ENCODE measurements at regions not wholly inside any gene's neighbourhood (a gene's known extent, or its start where the extent isn't known, plus 50 kb on each side); places are given as distances from the start of the nearest gene placed in this dataset.
"Not testable (repeated sequence)": the region's sequence is repeated elsewhere in the genome, so short reads cannot be mapped to it uniquely, and the experiment has no call there.

DNA sequence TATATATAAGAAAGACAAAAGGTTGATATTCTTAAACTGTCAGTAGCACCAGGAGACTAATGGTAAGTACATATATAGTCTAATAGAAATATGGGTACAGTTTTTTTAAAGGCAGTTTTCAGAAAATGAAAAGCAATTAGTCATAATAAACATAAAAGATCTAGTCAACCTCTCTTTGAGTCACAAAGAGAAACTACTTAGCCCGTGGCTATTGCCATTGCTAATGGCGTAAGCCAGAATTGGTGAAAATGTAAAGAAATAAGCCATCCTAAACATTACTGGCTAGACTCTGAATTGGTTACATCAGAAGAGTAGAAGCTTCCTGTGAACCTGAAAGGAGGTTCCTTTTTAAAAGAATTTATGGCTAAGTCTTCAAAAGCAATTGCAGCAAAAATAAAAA is 668.7 kb upstream of the CPEB2 start:
- no peak for DNase-seq

DNA sequence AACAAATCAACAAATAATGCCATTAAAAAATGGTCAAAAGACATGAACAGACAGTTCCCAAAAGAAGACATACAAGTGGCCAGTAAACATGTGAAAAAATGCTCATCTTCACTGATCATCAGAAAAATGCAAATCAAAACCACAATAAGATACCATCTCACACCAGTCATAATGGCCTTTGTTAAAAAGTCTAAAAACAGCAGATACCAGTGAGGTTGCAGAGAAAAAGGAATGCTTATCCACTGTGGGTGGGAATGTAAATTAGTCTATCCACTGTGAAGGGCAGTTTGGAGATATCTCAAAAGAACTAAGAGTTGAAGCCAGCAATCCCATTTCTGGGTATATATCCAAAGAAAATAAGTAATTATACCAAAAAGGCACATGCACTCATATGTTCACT is 668.1 kb upstream of the CPEB2 start:
- DNase-seq: no peak

DNA sequence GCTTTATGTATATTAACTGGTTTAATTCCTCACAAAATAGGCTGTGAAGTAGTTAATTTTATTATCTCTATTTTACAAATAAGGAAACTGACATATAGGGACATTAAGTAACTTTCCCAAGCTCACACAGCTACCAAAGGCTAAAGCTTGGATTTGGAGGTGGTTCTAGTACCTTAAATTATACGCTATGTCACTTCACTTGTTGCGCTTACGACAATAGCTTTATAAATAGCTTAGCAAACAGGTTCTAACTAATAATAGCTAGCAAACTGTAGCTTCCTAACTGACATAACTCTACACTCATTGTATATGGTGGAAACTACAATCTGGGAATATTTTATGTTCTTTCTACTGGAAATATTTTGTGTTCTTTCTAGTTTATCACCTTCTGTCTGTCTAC is 666.4 kb upstream of the CPEB2 start:
- no peak for DNase-seq

DNA sequence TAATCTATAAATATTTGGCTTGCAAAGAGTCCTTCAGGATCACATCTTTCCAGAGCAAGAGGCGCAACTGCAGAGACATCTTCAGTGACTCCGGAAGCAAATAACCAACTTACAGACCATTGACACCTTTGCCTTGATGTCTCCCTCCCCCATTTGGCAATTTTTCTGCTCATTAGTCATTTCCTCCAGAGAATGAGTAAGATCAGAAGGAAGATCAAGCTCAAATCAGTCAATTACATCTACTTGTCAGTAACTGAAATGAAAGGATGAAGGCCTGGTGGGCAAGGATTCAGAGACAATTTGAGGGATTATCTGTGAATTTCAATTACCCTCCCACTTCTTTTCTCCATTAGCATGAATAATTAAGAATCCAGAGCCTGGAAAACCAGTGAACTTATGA is 665.6 kb upstream of the CPEB2 start:
- DNase-seq: no peak

DNA sequence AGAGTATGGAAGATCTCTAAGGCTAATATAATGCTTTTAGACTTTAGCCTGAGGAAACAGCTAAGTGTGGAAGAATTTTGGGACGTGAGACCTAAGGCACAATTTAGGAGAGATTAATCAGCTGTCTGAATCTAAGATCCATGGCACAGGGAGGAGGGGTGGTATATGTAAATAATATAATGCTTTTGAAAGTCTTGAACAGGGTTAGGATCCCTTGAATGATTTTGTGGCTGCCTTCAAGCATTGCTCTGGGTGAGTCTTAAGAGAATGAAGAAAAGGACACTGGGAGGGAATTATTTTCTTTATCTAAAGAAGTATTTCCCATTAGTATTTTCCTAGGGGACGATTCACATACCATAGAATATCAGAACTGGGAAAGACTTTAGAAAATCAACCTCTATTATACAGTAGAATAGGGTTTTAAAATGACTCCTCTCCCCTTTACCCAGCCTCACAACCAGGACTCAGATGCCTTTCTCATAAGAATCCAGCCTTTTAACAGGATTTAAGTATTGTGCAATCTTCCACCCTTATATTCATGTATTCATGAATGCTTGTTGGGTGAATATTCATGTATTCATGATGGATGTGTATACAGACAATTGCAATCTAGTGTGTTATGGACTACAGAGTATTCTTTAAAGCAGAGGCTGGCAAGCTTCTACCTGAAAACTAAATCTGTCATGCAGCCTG is 664.2 kb upstream of the CPEB2 start:
- no peak for DNase-seq

DNA sequence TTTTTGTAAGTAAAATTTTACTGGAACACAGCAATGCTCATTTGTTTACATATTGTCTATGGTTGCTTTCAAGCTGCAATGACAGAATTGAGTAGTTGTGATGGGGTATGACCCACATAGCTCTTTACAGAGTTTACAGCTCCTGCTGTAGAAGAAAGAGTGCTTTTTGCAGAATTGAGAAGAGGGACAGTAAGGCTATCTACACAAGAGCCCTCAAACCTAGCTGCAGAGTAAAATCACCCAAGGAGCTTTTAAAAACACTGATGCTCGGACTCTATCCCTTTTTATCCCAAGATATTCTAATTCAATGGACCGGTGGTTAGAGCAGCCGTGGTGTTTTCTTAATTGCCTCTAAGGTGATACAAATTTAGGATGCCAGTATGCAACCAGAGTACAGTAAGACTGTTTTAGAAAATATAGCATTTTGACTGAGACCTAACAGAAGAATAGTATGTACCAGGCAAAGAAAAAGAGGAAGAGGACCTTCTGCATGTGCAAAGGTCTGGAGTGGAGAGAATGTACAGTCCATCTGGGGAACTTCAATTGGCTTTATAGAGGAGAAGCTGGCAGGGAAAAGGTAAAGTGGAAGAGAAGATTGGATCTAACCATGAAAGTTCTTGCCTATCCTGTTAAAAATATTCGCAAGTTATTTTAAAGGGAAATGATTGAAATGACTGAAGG is 663.6 kb upstream of the CPEB2 start:
- peak in 3 of 4 experiments; percentile 10 to 43 (median 25) for DNase-seq

DNA sequence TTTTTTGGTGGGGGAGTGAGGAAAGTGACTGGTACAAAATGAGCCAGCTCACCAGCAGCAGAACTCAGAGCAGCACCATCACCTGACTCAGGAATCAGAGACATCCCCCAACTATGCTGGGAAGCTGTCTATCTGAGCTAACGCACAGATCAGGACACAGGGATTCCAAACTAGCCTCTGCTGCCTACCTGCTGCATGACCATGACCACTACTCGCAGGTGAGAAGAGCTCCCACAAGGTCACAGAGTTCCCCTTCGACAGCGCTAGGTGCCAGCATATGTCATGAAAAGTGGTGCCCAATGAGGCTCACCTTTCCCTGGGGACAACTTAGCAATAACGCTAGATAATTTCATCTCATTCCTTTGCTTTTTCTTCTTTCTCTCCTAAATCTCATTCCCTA is 662.6 kb upstream of the CPEB2 start:
- DNase-seq: no peak

DNA sequence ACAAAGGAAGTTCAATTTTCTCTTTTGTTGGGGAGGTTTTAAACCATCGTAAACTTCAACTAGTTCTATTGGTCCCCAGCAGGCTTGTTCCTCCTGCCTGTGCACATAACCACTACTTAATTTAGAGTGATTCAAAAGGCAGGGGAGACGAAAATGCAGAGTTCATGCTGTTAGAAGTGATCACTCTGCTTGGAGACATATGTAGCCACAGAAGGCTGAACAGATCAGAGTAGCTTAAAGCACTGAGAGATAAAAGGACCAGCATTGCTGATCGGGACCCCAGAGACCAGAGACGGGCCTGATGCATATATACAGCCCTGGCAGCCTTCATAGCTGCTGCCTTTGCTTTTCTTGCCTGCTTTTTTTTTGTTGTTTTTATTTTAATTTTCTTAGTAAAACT is 662.0 kb upstream of the CPEB2 start:
- peak in 2 of 4 experiments; percentile 9 to 20 for DNase-seq

DNA sequence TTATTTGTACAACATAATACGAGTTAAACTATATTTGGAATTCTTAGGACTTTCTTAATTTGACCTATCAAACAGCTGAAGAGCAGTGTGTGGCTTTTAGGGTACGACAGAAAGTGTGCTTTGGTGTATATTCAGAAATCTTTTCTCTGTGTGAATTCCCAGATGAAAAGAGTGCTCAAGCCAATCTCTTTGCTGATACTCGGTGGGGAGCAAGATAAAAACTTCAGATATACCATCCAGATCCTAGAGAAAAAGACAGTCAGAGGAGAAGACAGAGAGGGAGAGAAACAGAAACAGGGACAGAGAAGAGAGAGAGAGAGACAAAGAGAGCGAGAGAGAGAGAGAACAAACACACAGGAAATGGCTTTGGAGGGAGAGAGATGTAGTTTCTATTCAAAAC is 658.3 kb upstream of the CPEB2 start:
- no peak for DNase-seq

DNA sequence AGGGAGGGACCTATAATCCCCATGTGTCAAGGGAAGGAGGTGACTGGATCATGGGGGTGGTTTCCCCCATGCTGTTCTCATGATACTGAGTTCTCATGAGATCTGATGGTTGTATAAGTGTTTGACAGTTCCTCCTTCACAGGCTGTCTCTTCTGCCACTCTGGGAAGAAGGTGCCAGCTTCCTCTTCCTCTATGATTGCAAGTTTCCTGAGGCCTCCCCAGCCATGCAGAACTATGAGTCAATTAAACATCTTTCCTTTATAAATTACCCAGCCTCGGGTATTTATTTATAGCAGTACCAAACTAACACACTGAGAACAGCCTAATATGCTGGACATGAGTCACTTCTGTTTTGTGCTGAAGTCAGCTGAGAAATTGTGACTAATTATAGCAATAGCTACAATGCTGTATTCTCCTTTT is 656.9 kb upstream of the CPEB2 start:
- DNase-seq: peak; percentile 72 to 91 (median 80)

DNA sequence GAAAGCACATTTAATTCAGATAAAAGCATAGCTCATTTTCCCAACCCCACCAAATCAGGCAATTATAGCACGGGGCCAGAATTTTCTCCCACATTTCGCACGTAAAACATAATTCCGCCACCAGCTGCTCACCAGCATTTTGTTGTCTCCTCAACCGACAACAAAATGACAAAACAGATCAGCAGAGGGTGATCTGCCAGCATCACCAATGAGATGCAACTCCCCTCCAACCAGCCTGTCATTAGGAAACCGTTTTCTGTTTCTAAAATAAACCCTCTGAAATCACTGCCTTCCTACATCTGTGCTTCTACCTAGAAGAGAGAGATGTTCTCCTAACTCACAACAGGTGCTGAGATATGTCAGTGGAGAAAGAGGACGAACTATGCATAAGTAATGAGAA is 654.8 kb upstream of the CPEB2 start:
- no peak for DNase-seq

DNA sequence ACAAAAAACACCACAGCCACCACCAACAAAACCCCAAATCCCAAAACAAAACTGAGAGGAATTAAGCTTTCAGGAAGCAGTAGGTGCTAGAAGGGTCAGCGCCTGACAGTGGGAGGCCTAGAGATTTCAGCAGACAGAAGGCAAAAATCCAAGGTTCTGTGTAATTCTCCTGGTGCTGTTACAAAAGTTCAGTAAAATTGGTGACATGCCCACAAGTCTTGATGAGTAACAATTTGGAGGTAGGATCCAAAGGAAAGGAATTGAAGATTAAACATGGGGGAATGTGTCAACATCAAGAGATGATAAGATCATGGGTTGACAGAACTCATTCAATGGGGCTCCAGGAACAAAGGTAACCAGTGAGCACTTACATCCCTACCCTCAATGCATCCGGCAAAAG is 653.8 kb upstream of the CPEB2 start:
- peak in 3 of 4 experiments; percentile 17 to 26 (median 18) for DNase-seq

DNA sequence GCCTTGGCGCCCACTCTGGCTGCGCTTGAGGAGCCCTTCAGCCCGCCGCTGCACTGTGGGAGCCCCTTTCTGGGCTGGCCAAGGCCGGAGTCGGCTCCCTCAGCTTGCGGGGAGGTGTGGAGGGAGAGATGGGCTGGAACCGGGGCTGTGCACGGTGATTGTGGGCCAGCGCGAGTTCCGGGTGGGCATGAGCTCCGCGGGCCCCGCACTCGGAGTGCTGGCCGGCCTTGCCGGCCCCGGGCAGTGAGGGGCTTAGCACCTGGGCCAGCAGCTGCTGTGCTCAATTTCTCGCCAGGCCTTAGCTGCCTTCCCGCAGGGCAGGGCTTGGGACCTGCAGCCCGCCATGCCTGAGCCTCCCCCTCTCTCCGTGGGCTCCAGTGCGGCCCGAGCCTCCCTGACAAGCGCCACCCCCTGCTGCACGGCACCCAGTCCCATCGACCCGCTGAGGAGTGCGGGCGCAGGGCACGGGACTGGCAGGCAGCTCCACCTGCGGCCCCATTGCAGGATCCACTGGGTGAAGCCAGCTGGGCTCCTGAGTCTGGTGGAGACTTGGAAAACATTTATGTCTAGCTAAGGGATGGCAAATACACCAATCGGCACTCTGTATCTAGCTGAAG is 643.6 kb upstream of the CPEB2 start:
- not testable (repeated sequence) for DNase-seq

DNA sequence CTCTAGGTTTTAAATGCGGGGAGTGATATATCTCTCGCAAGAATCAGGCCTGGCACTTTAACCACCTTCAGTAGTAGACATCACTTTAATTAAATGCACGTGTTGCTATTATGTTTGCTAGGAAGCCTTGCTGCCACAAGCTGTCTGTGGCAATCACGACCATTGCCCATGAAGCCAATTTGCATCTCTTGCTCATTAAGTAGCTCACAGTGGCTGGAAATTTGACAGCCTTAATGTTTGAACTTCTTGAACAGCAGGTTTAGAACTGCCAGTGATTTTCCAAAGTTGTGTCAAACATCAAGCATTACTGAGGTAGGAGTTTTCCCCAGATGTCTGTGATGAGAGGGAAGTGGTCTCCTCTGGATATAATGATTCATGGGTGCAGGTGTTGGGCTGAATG is 642.3 kb upstream of the CPEB2 start:
- no peak for DNase-seq

DNA sequence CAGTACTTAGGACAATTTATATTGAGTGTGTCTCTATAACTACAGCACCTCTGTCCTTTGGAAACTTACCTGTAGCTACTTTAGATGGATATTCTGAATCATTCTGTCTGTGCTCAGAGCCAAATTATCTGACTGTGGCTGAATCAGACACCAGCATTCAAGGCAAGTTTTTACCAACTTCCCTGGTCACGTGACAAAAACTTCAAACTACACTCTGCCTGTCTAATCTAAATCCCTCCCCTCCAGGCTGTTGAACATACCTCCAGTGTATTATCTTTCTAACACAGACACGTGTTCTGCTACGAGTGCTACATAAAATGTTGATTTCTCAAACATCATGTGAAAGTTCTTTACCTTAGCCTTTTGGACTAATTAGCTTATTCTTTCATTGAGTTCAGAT is 641.2 kb upstream of the CPEB2 start:
- no peak for DNase-seq

DNA sequence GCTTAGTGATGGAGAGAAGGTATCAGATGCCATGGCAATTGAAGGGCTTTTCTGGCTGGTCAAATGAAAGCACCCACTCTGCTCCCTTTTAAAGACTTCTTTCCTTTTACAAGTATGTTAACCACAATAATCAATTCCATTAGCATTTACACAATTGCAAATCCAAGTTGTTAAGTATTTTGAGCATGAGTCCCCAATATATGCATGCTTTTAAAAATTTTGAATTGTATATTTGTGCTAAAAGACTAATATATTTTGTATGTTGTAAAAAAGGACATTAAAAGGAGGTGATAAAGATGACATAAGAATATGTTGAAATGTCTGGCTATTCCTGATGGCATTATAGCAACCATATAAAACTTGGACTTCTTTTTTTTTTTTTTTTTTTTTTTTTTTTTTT is 639.9 kb upstream of the CPEB2 start:
- DNase-seq: no peak

DNA sequence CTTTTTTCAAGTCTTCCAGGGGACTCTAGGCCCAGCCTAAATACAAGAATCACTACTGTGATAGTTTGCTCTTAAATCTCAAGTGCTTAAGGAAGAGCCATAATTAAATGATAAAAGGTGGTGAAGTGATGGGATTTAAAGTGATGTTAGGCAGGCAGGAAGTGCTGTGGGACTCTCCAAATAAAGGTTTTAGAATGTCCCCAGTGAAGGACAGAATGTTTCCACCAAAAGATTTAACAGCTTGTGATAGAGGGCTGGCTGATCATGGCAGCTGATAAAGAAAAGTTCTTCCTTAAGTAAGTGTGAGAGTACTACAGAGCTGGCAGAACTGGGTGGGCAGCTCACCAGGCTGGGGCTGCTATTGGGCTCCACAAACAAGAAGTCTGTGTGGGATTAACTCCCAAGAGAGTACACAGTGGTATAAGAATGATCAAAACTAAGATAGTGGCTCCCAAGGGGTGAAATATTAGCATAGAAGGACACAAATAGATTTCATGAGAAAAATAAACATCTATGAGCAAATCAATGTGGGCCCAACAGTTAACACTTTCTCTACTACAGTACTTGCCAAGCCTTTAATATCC is 637.2 kb upstream of the CPEB2 start:
- DNase-seq: no peak

DNA sequence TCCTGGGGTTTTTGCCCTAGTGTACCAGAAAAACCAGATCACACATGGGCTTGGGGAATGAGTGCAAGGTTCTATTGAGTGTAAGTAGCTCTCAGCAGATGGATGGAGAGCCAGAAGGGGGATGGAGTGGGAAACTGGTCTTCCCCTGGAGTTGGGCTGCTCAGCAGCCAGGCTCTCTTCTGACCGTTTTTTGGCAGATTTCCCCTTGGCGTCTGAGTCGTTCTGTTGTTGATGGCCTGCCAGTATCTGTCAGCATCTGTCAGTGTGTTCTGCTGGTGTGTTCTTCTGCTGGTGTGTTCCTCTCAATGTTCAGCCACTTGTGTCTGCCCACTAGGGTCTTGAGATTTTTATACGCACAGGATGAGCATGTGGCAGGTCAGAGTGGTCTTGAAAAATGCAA is 633.9 kb upstream of the CPEB2 start:
- no peak for DNase-seq

DNA sequence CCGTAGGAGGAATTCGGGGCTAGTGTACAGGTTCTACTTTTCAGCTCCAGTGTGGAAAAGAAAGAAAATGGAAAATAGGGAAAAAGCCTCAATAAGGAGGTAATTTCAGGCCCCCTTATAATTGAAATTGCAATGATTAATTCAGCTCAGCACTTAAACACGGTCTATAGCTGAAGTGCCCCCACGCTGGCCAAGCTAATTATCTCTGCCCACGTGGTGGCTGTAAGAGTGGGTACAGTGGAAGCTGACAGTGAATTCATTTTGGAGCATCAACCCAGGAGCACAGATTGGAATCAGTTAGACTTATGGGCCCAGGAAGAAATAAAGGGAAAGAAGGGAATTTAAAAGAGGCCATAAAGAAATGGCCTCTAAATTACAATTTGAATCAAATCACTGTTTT is 631.1 kb upstream of the CPEB2 start:
- DNase-seq: no peak

DNA sequence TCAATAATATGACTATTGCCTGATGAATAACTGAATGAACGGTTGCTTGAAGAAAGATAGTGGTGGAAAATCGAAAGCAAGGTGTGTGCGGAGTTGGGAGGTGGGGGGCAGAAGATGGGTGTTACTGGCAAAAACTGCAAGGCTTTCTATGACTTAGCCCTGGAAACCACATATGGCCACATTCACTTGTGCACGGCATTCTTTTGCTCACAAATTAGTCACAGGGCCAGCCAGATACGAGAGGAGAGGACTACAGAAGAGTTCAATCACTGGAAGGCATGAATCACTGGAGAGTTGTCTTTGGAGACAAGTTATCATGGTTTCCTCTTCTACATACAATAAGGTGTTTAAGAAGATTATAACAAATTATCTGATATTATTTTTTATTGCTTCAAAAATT is 626.5 kb upstream of the CPEB2 start:
- no peak for DNase-seq

DNA sequence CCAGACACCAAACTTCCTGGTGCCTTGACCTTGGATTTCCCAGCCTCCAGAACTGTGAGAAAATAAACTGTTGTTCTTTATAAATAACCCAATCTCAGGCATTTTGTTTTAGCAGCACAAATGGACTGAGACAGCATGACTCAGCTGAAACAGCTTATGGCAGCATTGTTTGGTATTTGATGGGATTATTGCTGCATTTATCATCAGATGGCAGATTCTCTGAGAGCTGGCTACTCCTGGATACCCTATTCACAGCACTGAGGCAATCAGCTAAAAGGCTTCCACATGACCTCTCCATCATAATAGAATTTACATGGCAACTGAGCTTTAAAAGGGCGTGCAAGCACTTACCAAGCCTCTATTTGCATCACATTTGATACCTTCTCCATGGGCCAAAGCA is 623.1 kb upstream of the CPEB2 start:
- DNase-seq: no peak

DNA sequence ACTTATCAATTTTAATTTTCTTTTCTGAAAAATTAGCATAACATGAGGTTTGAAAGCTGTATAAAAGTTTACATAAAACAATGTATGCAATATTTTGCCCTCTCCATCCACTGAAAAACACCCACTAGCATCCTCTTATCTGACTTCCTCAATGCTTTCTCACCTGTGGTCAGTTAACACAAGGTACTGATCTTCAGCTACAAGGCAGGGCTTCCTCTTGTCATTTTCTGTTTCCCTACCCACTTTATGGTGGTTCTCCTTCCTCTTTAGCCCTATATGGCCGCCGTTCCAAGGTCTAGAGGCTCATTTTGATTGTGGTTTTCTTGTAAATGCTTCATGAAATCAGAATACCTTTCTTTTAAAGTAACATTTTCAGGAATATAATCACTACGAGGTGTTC is 618.6 kb upstream of the CPEB2 start:
- peak in 1 of 4 experiments; percentile 23 for DNase-seq

DNA sequence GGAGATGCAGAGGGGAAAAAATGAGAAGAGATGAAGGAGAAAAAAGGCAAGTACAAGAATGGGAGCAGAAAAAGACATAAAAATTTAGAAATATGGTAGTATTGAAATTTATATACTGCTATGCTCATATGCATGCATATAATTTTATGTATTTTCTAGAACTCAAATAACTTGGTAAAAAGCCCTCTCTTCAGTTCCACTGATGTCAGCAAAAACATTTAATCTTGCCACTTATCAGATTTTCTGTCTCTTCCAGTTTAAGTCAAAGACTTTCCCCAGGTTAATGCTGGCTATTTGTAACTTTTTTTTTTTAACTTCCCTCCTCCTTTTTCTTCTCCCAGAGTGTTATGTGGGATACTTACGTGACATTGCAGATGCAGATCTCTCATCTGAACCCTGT is 617.5 kb upstream of the CPEB2 start:
- DNase-seq: no peak

DNA sequence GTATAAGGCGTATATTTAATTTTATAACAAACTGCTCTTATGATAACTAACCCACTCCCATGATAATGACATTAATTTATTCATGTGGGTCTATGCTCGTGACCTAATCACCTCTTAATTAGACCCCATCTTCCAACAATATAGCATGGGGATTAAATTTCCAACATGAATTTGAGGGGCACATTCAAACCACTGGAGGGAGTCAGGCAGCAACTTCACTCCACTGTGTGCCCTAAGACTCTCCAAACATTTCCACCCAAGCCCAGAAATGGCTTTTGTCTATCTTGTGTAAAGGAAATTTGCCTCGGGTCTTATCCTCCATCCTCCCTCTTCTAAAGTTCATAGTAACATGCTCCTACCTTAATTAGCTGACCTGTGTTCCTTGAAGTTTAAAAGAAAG is 616.1 kb upstream of the CPEB2 start:
- DNase-seq: no peak

Data from suppressor macrophage (primary cell).